HT-29 (cell line): ENCODE measurements at regions not wholly inside any gene's neighbourhood (a gene's known extent, or its start where the extent isn't known, plus 50 kb on each side); places are given as distances from the start of the nearest gene placed in this dataset.

ENCODE experiments used
- DNase-seq: peaks from one replicate; pipeline ENCODE4 v3.0.0-alpha.2; 2015; ENCODE audit warnings: low spot score

DNA sequence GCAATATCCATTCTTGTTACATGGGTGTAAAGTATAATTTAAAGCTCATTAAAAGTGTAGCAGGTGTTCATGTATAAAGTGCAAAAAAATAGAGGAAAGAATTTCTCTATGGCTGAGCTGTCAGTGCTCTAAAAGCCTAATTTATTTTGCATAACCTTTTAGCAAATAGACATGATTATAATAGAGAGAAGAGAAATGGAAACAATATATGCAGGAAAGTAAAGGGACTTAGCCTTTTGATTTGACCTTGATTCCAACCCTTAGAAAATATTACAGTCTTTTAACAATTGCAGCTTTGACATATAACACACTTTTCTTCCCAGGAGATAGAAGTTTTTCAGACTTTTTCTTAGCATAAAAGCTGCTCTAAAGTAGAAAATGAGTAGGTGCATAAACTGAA, 978.3 kb downstream of the PCDH18 start:
- DNase-seq = no peak

DNA sequence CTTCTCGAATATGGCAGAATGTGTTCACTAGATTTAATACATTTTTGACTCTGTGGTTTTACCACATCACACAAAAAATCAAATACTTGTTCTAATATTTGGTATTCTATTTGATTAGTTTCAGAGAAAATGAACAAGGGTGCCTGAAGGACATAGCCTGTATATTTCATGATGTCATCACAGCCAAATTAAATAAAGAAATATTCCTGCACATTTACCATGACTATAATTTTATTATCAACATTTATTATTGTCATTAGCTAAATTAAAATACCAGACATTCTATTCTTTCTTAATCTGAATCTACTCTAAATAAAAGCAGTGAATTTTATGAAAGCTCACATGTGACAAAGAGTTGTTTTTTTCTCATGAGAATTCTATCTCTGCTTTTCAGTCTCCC, 980.5 kb downstream of the PCDH18 start:
- DNase-seq = no peak

DNA sequence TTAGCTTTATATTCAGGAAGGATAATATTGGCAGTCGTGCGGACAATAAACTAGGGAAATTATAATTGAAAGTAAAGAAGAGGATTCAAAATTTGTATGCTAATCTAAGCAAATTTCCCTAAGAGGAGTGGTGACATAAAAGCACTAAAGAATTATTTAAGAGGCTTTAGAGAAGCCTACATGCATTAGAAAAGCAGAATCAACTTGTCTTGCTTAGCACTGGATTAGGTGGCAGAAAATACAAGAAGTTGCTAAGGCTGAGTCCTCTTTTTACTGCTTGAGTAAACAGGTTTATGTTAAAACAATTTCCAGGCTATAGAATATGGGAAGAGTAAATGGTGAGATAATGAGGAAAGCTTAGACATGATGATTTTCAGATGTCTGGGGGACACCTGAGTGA, 991.5 kb downstream of the PCDH18 start:
- no peak for DNase-seq

DNA sequence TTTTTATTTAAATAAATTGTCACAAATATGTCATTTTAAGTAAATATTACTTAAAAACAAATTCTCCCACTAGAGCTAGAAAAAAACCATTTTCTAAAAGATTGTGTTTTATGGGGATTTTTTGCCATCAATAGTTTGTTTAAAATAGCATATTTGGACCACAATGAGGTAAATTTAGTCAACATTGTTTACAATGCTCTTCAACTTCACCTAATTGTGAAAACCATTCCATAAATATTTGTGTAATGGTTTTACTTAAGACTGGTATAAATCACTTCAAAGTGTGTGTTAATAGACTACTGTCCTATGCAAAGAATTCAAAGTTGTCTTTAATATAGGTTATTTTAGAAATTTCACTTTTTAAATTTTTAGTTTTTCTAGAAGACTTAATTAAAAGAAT, 1004.2 kb downstream of the PCDH18 start:
- no peak for DNase-seq

DNA sequence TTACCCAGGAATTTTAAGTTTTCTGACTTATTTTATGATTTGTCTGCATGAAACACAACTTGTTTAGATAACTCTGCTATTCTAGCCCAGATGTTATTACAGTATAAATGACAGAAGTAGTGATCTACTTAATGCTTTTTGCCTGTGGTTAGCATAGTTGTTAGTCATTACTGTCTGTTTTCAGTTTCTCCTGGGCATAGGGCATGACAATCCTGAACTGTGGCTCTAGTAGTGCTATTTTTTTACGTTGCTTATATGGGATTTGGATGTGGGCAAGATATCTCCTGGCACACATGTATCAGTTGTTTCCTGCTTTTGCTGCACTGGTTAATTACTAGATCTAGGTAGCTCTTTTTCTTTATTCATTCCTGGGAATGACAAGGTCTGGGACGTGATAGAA, 1005.8 kb downstream of the PCDH18 start:
- DNase-seq = no peak

DNA sequence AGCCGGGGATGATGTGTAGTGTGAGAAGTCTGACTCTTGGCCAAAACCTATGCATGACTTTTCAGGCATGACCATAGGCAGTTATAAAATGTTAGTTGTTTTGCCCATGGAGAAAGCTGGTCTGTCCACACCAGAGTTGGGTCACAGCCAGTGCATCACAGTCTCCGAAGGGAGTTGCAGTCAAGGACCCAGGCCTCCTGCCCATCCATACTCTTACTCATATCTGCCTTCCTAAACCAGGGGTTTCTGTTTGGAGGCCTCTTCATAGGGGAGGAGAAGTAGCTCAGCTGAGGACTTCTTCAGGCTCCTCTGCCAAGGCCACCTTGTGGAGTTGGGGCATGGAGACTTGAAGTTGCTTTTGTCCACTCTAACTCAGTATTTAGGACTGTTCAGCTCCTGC, 1008.3 kb downstream of the PCDH18 start:
- no peak for DNase-seq

DNA sequence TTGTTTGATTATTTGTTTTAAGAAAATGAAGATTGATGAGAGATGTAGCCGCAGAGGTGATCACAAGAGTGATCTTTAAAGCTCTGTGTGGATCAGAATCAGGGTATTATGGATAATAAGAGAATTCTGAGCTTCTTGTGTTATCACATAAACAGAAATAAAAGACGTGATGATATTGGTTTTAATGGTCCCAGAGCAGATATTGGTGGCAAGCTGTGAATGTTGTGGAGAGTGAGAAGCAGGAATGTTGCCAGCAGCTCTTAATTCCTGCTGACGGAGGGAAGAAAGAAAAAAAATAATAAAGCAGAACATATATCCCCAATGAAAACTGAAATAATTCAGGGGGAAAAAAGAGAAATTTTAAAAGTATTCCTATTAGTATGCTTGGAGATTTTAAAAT, 1015.9 kb downstream of the PCDH18 start:
- DNase-seq = no peak

DNA sequence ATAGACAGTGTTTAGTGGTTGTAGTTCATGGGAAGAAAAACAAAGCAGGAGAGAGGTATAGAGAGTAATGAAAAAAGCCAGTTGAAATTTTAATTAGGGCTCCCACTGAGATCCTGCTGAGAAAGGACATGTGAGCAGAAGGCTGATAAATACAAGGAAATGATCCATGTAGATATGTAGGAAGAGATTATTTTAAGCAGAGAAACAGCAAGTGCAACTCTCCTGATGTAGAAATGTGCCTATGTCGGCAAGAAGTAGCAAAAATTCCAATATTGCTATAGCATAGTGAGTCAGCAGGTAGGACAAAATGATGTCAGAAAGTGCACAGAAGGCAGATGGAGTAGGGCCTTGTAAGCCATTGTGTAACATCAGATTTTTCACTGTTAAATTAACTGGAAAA, 1027.3 kb downstream of the PCDH18 start:
- DNase-seq = no peak

DNA sequence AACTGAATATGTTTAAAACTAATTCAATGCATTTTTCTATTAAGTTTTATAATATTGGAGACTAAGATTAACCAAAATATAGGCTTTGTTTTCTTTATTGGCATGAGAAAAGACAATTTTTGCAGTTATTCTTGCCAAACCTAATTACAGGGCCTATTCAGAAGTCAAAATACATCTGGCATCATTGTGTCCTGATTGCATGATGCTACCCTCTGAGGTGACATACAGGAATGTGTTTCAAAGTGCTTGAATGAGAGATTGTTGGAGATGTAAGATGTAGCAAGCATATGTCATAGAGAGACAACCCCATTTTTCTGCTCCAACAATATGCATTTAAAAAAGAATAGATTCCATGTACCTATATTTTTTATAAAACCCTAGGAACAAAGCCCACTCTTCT, 1036.4 kb downstream of the PCDH18 start:
- no peak for DNase-seq

DNA sequence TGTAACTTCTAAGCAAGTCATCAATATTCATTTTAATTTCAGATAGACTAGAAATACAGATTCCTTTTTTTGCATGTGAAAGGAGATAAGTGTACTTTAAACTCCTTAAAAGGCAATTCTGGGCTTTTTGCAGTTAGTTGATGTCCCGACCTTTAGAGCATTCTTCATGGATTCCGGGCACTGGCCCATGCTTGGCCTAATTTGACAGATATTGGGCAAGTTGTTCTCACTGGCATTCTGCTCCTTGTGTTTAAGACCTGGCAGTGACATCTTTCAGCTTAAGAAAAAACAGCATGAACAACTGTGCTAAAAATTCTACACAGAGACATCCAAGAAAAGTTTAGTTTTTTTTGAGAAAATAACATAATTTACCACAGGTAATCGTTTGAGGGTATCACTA, 1037.2 kb downstream of the PCDH18 start:
- DNase-seq = no peak

DNA sequence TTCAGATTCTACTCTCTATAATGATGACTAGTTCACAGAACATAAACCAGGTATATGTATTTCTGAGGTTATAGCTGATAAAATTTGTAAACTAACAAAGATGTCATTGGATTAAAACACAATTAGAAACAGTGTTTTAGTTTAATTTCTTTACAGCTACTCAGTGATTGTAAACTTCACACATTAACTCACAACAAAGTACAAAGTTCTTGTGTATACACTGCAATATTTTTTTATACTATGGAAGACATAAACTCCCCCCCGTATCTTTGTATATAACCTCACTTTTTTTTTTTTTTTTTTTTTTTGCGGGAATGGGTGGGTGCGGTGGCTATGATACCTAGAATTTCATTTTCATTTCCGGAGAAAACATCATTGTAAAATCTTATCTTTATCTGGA, 1043.2 kb downstream of the PCDH18 start:
- no peak for DNase-seq

DNA sequence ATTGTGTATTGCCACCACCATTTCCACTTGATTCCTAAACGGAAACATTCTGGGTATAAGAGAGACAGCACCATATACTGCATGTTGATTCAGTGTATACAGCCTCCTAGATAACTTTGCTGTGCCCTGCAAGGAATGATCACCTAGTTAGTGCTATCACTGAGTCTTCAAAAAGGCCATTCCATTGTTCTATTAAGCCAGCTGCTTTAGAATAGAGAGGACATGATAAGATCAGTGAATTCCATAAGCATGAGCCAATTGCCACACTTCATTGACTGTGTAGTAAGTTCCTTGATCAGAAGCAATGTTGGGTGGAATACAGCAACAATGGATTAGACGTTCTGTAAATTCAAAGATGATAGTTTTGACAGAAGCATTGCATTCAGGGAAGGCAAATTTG, 1047.3 kb downstream of the PCDH18 start:
- no peak for DNase-seq

DNA sequence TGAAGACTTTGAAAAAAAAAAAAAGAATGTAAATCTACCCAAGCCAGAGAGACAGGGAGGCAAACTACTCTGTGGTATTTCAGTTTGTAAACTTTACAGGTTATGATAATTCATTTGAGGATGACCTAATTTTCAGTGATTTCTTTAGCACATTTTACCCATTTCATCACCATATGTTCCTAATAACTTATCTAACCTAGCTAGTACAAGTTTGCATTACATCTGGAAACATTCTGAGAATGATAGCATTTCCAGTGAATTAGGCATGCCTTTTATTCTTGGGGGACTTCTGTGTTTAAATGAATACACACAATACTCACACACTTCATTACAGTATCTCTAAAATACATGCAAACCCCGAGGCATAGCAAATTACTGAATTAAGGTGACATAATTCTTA, 1055.5 kb downstream of the PCDH18 start:
- no peak for DNase-seq

DNA sequence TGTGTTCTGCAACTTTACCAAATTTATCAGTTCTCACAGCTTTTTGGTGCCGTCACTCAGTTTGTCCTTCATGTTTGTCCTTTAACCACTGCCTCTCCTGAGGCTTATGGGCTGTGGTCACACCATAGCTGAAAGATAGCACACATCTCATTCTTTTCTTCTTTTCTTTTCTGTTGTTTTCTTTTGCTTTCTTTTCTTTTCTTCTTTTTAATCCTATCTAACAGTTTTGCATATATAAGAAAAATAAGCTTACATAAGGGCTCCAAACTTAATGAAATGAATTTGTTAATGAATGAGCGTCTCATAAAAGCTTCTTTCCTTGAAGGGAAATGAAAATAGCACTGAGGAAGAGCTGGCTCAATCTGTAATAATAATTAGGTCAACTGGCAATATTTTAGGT, 1061.2 kb downstream of the PCDH18 start:
- no peak for DNase-seq

DNA sequence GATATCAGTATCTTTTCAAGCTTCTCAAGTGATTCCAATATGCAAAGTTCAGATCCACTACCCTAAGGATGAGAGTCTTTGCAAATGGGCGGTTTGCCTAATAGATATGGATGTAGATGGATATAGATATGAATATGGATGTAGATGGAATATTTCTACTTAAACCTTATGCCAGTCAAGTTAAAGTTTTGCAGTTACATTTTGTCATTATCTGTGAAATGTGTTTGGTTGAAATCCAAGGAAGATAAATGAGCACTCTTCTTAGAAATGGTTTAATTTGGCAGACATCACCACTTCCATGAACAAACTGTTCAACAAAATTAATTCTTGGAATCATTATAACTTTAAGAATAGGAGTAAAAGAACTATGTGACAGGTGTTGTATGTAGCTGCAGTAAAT, 1066.6 kb downstream of the PCDH18 start:
- DNase-seq = no peak

DNA sequence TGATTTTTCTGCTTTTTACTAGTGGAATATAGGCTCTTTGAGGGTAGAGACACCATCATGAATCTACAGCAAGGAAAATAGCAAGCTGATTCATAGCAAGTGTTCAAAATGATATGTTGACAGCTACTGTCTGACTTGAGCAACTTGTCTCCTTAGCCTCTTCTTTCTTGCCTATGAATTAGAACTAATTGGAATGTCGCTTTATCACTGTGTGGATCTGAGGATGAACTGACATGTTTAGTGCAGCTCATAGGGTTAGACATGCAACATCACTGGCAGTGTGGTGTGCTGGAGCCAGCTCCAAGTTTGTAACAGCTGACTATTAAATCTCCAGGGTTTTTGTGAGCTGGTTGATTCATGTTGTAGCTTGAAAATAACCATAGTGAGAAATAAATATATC, 1068.4 kb downstream of the PCDH18 start:
- no peak for DNase-seq

DNA sequence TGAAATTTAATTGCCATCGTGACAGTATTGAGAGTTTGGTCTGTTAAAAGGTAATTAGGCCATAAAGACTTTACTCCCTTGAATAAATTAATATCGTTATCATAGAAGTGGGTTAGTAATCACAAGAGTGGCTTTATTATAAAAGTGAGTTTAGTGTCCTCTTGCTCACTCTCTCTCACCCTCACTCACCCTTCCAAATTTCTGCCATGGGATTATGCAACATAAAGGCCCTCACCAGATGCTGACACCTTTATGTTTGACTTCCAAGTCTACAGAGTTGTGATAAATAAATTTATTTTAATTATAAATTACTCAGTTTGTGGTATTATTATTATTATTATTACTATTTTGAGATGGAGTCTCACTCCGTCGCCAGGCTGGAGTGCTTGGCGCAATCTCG, 1070.8 kb downstream of the PCDH18 start:
- no peak for DNase-seq

DNA sequence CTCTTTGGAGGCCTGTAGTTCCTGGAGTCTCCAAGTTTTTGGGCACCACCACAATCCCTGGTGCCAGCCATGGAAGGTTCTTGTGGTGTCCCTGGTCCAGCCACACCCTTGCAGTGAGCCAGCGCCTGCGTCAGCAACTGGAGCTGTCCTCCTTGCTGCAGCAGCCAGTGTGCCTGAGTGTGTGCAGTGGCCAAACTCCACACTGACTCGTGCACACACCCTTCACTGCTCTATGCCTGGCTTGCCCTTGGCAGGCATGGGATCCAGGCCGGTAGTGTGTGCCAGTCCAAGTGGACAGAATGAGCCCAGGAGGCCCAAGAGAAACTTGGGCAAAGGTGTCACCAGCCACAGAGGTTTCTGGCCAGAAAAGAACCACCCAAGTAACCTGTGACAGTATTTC, 1074.0 kb downstream of the PCDH18 start:
- DNase-seq = no peak

DNA sequence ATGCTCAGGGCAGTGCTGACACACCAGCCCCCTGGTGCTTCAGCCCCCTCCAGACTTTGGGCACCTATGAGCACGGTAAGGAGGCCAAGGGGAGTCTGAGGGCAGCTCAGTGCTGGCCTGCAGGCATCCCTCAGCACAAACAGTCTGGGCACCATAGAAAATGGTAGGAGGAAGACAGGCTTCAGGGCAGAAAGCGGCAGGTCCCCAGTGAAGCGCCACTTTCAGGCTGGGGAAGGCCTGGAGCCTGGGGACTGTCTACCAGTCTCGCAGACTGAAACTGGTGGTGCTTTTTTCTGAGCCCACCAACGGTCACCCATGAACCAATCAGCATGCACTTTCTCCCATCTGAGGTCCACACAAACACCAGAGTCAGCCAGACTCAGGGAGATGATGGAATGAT, 1074.7 kb downstream of the PCDH18 start:
- no peak for DNase-seq

DNA sequence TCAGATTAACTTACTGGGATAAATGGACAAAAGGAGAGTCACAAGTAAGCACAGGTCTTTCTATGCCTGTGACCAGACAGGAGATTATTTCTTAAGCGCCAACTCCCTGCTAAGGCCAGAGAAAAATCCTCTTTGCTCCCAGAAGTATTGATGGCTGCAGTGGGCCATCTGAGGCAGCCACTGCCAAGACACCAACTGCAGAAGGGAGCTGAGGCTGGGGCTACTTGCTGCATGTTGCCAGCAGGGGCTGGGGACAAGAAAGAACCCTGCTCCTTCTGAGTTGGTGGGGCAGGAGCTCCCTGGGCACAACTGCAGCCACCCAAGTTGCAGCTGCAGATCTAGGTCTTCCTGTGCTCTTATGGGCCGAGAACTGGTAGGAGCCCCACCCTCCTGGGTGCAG, 1075.3 kb downstream of the PCDH18 start:
- no peak for DNase-seq

DNA sequence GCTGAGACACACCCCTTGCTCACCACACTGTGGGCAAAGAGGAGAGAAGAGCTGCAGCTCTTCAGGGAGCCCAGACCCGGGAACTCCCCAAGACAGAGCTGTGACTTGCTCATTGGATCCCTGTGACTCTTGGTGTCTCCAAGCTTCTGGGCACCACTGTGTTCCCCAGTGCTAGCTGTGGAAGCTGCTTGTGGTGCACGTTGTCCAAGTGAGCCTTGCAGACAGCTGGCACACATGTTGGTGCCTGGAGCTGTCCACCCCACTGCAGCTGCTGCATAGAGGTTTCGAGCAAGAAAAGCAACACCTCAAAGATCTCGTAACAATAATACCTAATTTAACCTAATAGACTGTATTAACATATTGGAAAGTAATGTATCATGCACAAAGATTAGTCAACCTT, 1089.3 kb downstream of the PCDH18 start:
- no peak for DNase-seq

DNA sequence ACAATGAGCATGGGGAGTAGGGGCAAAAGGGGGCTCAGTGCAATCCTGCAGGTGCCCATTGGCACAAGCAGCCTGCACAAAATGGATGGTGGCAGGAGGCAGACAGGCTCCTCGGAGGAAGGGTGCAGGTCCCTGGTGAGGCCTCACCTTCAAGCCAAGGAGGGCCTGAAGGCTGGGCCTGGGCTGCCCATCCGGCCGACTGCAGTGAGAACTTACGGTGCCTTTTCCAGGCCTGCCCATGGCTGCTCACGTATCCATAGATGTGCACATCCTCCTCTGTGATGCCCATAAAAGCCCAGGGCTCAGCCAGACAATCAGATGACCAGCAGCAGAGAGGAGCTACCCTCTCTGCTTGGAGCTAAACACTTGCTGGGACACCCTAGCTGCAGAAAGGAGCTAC, 1089.8 kb downstream of the PCDH18 start:
- no peak for DNase-seq

DNA sequence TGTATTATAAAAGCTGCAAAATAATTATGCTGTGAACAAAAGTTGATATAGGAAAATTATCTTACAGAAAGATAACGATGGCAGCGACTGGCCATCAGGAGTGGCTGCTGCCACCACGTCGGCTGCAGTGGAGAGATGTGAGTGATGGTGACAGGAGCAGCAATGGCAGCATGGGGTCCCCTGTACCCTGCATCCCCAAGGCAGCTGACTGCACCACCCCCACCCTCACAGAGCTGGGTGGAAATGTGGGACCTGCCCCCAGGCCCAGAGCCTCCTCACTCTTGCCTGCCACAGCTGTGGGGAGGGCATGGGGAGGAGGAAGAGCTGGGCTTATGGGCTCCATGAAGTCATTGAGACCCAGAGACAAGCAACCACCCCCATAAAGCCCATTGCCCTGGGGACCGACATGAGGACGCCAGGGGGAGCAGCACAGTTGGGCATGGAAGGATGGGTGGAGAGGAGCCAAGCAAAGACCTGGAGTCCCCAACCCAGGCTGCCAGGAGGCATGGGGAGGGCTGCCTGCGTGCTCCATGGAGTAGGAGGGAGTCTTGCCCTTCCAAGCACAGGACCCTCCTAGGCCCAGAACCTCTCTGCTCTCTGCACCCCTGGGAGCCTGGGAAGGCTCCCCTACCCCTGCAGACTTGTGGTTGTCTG, 1090.5 kb downstream of the PCDH18 start:
- DNase-seq = no peak

DNA sequence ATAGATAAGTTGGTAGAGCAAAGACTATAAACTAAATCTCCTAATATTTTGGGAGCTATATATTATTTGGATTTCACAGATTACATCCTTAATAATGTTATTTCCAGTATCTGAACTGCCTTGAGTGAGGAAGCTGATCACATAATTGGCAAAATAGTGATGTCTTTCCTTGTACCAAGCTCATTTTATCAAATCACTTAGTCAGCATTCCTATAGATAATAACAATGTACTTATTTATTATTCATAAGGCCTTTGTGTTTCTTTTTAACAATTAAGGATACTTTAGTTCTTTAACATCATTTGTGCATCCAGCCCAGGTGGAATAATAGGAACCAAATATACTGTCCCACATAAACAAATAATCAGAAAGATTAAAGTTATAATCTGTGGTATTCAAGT, 1093.6 kb downstream of the PCDH18 start:
- DNase-seq = no peak

DNA sequence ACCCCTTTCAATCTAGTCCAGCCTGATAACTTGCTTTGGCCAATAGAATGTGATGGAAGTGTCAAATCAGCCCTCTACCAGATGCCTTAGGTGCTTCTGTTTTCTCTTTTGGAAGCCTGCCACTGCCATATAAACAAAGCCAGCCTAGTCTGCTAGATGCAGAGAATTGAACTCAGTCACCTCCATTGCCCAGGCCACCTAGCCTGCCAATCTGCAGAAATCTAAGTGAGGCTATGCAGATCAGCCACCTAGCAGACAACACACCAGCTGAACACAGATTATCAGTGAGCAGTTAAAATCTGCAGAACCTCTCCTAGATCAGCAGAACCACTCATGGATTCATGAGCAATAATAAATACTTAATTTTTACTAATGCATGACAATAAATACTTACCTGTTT, 1108.2 kb downstream of the PCDH18 start:
- no peak for DNase-seq
